ENCODE measurements at regions not wholly inside any gene's neighbourhood (a gene's known extent, or its start where the extent isn't known, plus 50 kb on each side); places are given as distances from the start of the nearest gene placed in this dataset.

DNA sequence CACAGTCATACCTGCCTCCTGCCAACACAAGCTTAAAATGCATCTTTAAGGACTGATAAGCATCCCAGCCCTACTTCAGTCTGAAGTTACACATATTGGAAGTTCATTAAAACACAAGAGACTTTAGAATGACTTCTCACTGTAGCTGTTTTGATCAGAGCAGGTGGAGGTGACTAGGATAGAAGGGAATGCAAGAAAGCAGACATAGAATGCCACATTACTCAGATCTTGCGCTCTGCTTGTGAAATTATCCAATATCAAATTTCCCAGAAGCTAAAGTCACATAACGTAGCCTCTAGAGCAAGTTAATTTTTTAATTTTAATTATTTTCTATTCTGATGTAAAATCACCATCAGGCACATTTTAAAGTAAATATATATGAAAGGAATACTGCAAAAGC lies 306.5 kb downstream of the PLOD2 start:
- intact Hi-C loops (cut with micrococcal nuclease) = no loop called here
- H3K4me1 Mint-ChIP-seq = no peaks in the 10 kb centered on the region
- no peak for ATAC-seq (ENCODE audit: low read depth)

GRCh38 chr3:145857956-145858355 lies 303.0 kb downstream of the PLOD2 start:
- Mint-ChIP-seq H3K4me3 (no peak overlapping the region), H3K27ac (no peak overlapping the region), H3K4me1 (no peaks in the 10 kb centered on the region), H3K27me3 (no peaks in the 10 kb centered on the region), H3K36me3 (ENCODE audit: low read depth) (no peaks in the 10 kb centered on the region), H3K9me3 (peaks cover 2% of the 10 kb centered on the region)
- intact Hi-C loops (cut with micrococcal nuclease) = no loop called here
- DNase-seq (no peak), ATAC-seq (ENCODE audit: low read depth) (no peak)
- ChIA-PET CTCF (no interaction called here), POLR2A (no interaction called here)
- TF ChIP-seq, protein P1, sequence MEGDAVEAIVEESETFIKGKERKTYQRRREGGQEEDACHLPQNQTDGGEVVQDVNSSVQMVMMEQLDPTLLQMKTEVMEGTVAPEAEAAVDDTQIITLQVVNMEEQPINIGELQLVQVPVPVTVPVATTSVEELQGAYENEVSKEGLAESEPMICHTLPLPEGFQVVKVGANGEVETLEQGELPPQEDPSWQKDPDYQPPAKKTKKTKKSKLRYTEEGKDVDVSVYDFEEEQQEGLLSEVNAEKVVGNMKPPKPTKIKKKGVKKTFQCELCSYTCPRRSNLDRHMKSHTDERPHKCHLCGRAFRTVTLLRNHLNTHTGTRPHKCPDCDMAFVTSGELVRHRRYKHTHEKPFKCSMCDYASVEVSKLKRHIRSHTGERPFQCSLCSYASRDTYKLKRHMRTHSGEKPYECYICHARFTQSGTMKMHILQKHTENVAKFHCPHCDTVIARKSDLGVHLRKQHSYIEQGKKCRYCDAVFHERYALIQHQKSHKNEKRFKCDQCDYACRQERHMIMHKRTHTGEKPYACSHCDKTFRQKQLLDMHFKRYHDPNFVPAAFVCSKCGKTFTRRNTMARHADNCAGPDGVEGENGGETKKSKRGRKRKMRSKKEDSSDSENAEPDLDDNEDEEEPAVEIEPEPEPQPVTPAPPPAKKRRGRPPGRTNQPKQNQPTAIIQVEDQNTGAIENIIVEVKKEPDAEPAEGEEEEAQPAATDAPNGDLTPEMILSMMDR (IDR thresholded peaks at IDR 0.05) = no peak

More for the DNA sequence above, 306.5 kb downstream of the PLOD2 start:
- DNase-seq = no peak
- CTCF ChIA-PET = no interaction called here
- no peaks in the 10 kb centered on the region for H3K9me3 Mint-ChIP-seq
- H3K4me3 Mint-ChIP-seq = no peak overlapping the region
- H3K27ac Mint-ChIP-seq = no peak overlapping the region
- H3K36me3 Mint-ChIP-seq (ENCODE audit: low read depth) = no peaks in the 10 kb centered on the region
- TF ChIP-seq, protein P1 (IDR thresholded peaks at IDR 0.05) = no peak
- no peaks in the 10 kb centered on the region for H3K27me3 Mint-ChIP-seq
- POLR2A ChIA-PET = no interaction called here

DNA sequence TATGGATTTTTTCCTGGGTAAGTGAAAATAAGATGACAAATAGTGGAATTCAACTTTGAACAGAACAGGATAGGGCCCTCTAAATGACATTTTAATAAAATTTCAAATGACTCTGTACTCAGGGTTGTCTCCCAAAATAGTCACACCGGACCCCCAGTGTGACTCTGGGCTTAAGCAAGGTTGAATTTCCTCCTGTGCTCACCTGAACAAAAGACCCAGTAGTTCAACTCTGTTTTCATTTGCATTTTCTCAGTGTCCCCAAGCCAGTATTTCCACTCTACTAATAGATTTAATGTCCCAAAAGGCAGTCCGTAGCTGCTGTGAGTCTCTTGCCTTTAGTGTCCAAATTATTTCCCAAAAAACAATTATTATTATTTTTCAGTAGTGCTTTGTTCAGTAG lies 296.6 kb downstream of the PLOD2 start:
- ChIA-PET POLR2A (no interaction called here), CTCF (no interaction called here)
- TF ChIP-seq, protein P1 (IDR thresholded peaks at IDR 0.05) = no peak
- Mint-ChIP-seq H3K36me3 (ENCODE audit: low read depth) (no peaks in the 10 kb centered on the region), H3K4me1 (no peaks in the 10 kb centered on the region), H3K27ac (no peak overlapping the region), H3K9me3 (peaks cover 2% of the 10 kb centered on the region), H3K27me3 (no peaks in the 10 kb centered on the region), H3K4me3 (no peak overlapping the region)
- DNase-seq (no peak), ATAC-seq (ENCODE audit: low read depth) (no peak)
- intact Hi-C loops (cut with micrococcal nuclease) = no loop called here

DNA sequence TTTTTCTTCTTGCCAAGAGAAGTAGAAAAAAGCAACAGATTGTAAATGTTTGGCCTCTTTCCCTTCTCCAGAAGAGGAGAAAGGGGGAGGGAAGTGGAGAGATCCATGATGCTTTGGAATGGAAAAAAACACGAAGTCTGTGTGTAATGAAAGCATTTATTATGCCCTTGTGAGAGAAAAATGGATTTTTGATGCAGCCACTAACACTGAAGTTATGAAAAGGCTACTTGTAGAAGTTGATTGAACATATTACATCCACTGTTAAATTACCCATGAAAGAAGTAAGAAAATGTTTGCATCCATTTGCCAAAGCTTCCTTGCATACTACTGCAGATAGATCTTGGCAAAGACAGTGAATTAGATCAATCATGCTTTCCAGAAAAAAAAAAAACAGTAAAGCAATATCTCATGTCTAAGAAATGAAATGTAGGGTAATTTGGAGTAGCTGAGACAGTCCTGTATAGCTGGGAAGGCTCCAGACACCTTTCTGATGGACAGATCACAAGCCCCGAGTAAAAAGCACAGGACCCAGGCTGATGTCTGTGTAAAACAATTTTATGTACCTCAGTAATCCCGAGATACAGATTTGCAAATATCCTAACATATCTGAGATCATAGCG lies 295.5 kb downstream of the PLOD2 start:
- POLR2A ChIA-PET = no interaction called here
- H3K9me3 Mint-ChIP-seq = peaks cover 2% of the 10 kb centered on the region

DNA sequence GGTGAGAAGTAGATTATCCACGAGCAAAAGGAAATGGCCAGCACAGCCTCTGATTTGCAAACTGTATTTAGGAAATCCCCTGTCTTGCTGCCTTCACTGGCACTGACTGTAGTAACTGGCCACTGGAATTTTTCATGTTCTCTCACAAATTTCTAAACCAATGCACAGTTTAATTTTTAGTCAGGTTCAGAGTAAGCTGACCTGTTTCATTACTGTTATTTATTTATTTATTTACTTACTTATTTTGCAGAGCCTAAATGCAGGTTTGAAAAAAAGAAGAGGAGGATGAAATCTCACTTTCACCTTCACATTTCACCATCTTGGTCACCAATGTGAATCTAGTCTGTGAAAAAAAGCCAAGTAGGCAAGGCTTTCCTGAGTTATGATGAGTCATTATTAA lies 291.0 kb downstream of the PLOD2 start:
- POLR2A ChIA-PET = no interaction called here
- no peaks in the 10 kb centered on the region for H3K27me3 Mint-ChIP-seq
- no peak overlapping the region for H3K27ac Mint-ChIP-seq
- TF ChIP-seq, protein P1 (IDR thresholded peaks at IDR 0.05) = no peak
- DNase-seq = no peak
- ATAC-seq (ENCODE audit: low read depth) = no peak
- H3K9me3 Mint-ChIP-seq = peaks cover 7% of the 10 kb centered on the region
- intact Hi-C loops (cut with micrococcal nuclease) = no loop called here
- no peak overlapping the region for H3K4me3 Mint-ChIP-seq
- CTCF ChIA-PET = no interaction called here
- no peaks in the 10 kb centered on the region for H3K36me3 Mint-ChIP-seq (ENCODE audit: low read depth)
- no peaks in the 10 kb centered on the region for H3K4me1 Mint-ChIP-seq

More for the DNA sequence above, 295.5 kb downstream of the PLOD2 start:
- H3K4me1 Mint-ChIP-seq = no peaks in the 10 kb centered on the region
- DNase-seq = no peak
- CTCF ChIA-PET = no interaction called here
- H3K27ac Mint-ChIP-seq = no peak overlapping the region
- intact Hi-C loops (cut with micrococcal nuclease) = no loop called here
- H3K36me3 Mint-ChIP-seq (ENCODE audit: low read depth) = no peaks in the 10 kb centered on the region
- H3K4me3 Mint-ChIP-seq = no peak overlapping the region
- H3K27me3 Mint-ChIP-seq = no peaks in the 10 kb centered on the region
- ATAC-seq (ENCODE audit: low read depth) = no peak
- TF ChIP-seq, protein P1 (IDR thresholded peaks at IDR 0.05) = no peak

All from activated B cell treated with CpG ODN at 0.5 μM for 24 hours (primary cell).